ENCODE measurements at regions not wholly inside any gene's neighbourhood (a gene's known extent, or its start where the extent isn't known, plus 50 kb on each side); places are given as distances from the start of the nearest gene placed in this dataset.

DNA sequence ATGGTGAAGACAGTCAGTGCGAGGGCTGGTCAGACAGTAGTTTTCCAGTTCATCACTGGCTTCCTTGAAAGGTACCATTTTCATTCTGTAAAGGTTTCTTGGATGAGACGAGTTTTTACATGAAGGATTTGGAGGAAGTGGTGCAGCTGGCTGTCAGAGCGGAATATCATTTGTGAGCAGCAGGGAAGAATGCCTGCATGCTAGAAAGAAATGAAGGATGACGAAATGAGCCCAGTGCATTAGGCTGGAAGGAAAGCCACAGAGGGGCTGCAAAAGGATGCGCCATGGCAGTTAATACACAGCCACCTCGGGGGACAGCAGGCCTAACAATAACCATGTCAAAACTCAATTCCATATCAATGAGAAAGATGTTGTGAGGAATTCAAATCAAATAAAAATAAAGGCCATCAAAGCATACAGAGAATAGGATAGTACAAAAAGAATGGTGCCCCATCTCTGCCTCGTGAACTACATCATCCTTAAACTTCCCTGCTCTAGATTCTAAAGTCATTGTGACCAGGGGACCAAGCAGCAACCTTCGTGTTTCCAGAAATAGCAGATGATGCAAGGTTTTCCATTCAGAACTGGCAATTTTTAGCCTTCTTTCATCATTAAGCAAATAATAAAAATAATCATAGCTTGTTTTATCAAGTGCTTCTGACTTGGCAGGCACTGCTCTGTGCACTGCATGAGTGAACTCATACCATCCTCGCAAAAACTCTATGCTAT lies 504.2 kb downstream of the RFC3 start (continued):
- TF ChIP-seq, protein P1, sequence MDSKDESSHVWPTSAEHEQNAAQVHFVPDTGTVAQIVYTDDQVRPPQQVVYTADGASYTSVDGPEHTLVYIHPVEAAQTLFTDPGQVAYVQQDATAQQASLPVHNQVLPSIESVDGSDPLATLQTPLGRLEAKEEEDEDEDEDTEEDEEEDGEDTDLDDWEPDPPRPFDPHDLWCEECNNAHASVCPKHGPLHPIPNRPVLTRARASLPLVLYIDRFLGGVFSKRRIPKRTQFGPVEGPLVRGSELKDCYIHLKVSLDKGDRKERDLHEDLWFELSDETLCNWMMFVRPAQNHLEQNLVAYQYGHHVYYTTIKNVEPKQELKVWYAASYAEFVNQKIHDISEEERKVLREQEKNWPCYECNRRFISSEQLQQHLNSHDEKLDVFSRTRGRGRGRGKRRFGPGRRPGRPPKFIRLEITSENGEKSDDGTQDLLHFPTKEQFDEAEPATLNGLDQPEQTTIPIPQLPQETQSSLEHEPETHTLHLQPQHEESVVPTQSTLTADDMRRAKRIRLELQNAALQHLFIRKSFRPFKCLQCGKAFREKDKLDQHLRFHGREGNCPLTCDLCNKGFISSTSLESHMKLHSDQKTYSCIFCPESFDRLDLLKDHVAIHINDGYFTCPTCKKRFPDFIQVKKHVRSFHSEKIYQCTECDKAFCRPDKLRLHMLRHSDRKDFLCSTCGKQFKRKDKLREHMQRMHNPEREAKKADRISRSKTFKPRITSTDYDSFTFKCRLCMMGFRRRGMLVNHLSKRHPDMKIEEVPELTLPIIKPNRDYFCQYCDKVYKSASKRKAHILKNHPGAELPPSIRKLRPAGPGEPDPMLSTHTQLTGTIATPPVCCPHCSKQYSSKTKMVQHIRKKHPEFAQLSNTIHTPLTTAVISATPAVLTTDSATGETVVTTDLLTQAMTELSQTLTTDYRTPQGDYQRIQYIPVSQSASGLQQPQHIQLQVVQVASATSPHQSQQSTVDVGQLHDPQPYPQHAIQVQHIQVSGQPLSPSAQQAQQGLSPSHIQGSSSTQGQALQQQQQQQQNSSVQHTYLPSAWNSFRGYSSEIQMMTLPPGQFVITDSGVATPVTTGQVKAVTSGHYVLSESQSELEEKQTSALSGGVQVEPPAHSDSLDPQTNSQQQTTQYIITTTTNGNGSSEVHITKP (tag by site-specific recombination; IDR thresholded peaks at IDR 0.05), result no peak
- TF ChIP-seq, protein P2, sequence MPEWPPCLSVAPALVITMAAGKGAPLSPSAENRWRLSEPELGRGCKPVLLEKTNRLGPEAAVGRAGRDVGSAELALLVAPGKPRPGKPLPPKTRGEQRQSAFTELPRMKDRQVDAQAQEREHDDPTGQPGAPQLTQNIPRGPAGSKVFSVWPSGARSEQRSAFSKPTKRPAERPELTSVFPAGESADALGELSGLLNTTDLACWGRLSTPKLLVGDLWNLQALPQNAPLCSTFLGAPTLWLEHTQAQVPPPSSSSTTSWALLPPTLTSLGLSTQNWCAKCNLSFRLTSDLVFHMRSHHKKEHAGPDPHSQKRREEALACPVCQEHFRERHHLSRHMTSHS (tag by site-specific recombination; IDR thresholded peaks at IDR 0.05), result no peak

DNA sequence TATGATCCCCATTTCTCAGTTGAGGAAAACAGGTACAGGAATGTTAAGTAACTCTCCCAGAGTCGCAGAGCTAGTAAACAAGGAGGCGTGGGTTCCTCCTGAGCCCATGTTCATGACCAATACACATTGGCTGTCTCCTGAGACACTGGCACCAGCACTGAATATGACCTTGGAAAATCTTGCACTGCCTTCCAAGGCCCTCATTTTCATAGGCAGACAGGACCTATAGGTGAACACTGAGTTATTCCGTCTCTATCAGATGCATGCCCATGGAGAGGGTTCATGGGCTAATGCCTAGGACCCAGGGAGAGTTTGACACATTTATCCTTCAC lies 504.8 kb downstream of the RFC3 start:
- no peaks in the 10 kb centered on the region for H3K36me3 ChIP-seq (ENCODE audit: control insufficient read depth in 2 of 2, insufficient read depth in 1 of 2, low read length in 2 of 2)
- no peak for TF ChIP-seq REPIN1 (tag by site-specific recombination; IDR thresholded peaks at IDR 0.05; ENCODE audit: low read depth)
- no peak for TF ChIP-seq KLF7 (tag by site-specific recombination; IDR thresholded peaks at IDR 0.05; ENCODE audit: borderline replicate concordance)
- TF ChIP-seq ZBTB20 (tag by site-specific recombination; IDR thresholded peaks at IDR 0.05), result no peak
- no peak for TF ChIP-seq ZNF311 (tag by site-specific recombination; IDR thresholded peaks at IDR 0.05; ENCODE audit: borderline replicate concordance)
- TF ChIP-seq ZNF76 (tag by site-specific recombination; IDR thresholded peaks at IDR 0.05; ENCODE audit: borderline replicate concordance, low read depth), result no peak
- TF ChIP-seq, protein P3, sequence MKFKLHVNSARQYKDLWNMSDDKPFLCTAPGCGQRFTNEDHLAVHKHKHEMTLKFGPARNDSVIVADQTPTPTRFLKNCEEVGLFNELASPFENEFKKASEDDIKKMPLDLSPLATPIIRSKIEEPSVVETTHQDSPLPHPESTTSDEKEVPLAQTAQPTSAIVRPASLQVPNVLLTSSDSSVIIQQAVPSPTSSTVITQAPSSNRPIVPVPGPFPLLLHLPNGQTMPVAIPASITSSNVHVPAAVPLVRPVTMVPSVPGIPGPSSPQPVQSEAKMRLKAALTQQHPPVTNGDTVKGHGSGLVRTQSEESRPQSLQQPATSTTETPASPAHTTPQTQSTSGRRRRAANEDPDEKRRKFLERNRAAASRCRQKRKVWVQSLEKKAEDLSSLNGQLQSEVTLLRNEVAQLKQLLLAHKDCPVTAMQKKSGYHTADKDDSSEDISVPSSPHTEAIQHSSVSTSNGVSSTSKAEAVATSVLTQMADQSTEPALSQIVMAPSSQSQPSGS (tag by site-specific recombination; IDR thresholded peaks at IDR 0.05; ENCODE audit: low read depth), result no peak
- no peak for TF ChIP-seq ZIC2 (tag by site-specific recombination; IDR thresholded peaks at IDR 0.05)
- TF ChIP-seq, protein P4, sequence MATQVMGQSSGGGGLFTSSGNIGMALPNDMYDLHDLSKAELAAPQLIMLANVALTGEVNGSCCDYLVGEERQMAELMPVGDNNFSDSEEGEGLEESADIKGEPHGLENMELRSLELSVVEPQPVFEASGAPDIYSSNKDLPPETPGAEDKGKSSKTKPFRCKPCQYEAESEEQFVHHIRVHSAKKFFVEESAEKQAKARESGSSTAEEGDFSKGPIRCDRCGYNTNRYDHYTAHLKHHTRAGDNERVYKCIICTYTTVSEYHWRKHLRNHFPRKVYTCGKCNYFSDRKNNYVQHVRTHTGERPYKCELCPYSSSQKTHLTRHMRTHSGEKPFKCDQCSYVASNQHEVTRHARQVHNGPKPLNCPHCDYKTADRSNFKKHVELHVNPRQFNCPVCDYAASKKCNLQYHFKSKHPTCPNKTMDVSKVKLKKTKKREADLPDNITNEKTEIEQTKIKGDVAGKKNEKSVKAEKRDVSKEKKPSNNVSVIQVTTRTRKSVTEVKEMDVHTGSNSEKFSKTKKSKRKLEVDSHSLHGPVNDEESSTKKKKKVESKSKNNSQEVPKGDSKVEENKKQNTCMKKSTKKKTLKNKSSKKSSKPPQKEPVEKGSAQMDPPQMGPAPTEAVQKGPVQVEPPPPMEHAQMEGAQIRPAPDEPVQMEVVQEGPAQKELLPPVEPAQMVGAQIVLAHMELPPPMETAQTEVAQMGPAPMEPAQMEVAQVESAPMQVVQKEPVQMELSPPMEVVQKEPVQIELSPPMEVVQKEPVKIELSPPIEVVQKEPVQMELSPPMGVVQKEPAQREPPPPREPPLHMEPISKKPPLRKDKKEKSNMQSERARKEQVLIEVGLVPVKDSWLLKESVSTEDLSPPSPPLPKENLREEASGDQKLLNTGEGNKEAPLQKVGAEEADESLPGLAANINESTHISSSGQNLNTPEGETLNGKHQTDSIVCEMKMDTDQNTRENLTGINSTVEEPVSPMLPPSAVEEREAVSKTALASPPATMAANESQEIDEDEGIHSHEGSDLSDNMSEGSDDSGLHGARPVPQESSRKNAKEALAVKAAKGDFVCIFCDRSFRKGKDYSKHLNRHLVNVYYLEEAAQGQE (tag by site-specific recombination; IDR thresholded peaks at IDR 0.05), result no peak
- TF ChIP-seq, protein P5, sequence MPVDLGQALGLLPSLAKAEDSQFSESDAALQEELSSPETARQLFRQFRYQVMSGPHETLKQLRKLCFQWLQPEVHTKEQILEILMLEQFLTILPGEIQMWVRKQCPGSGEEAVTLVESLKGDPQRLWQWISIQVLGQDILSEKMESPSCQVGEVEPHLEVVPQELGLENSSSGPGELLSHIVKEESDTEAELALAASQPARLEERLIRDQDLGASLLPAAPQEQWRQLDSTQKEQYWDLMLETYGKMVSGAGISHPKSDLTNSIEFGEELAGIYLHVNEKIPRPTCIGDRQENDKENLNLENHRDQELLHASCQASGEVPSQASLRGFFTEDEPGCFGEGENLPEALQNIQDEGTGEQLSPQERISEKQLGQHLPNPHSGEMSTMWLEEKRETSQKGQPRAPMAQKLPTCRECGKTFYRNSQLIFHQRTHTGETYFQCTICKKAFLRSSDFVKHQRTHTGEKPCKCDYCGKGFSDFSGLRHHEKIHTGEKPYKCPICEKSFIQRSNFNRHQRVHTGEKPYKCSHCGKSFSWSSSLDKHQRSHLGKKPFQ (tag by site-specific recombination; IDR thresholded peaks at IDR 0.05), result no peak
- TF ChIP-seq SETDB1 (IDR thresholded peaks at IDR 0.05; ENCODE audit: insufficient read length, low read length), result no peak
- TF ChIP-seq ZNF658 (tag by site-specific recombination; IDR thresholded peaks at IDR 0.05), result no peak
- TF ChIP-seq ZNF155 (tag by site-specific recombination; IDR thresholded peaks at IDR 0.05), result no peak
- TF ChIP-seq ZNF624 (tag by site-specific recombination; IDR thresholded peaks at IDR 0.05), result no peak
- no peak for TF ChIP-seq HOXD13 (CRISPR knock-in tag; IDR thresholded peaks at IDR 0.05; ENCODE audit: borderline replicate concordance)
- no peak for TF ChIP-seq ZNF266 (tag by site-specific recombination; IDR thresholded peaks at IDR 0.05; ENCODE audit: low read depth)
- TF ChIP-seq BCL11B (tag by site-specific recombination; IDR thresholded peaks at IDR 0.05; ENCODE audit: low read depth), result no peak
- TF ChIP-seq ZNF529 (tag by site-specific recombination; IDR thresholded peaks at IDR 0.05; ENCODE audit: insufficient replicate concordance), result no peak
- H3K4me1 ChIP-seq (ENCODE audit: control insufficient read depth, insufficient read depth, low read length), result no peaks in the 10 kb centered on the region
- ChIA-PET POLR2A (no interaction called here), CTCF (no interaction called here)
- H3K9me3 ChIP-seq (ENCODE audit: control insufficient read depth, insufficient read depth, low read depth, low read length), result no peaks in the 10 kb centered on the region
- no peak overlapping the region for H3K27ac ChIP-seq (ENCODE audit: extremely low read depth, low read depth, low read length)
- H3K4me3 ChIP-seq (ENCODE audit: low read depth, low read length), result no peak overlapping the region
